ENCODE measurements at regions not wholly inside any gene's neighbourhood (a gene's known extent, or its start where the extent isn't known, plus 50 kb on each side); places are given as distances from the start of the nearest gene placed in this dataset.

DNA sequence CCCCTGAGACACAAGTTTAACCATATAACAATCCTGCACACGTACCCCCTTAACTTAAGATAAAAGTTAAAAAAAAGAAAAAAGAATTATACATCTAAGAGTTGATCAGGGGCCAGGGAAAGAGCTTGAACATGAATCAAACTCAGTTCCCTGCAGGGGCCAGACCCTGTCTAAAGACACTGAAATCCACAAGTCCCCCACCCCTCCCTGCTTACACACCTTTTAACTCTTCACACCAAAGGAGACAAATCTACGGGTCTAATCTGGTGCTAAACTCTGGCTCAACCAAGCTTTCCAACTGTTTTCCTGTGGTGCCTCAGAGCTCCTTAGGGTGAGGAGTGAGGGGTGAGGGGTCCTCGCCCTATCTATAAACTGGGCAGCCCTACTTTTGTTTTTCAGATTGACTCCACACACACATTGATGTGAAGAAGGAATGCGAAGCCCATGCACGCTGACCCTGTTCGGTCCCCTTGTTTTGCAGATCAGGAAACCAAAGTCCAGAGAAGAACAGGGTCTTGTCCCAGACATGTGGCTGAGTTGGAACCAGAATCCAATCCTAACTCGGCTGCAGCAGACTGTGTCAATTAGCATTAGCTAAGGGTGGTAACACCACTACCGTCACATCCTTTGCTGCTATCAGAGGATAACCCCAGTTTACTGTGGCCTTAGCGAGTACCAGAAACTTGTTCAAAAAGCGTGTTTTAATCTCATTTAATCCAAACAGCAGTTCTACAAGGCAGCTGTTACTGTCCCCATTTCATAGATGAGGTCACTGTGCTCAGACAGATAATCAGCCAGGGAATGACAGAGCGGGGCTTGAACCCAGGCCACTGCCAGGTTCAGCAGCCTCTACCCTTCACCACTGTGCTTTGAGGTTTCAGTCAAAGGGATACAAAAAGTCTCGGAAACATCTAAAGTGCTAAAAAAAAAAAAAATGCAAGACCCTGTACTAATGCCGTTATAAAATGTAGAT is 145.2 kb upstream of the SYT13 start:
- TF ChIP-seq, protein P1, sequence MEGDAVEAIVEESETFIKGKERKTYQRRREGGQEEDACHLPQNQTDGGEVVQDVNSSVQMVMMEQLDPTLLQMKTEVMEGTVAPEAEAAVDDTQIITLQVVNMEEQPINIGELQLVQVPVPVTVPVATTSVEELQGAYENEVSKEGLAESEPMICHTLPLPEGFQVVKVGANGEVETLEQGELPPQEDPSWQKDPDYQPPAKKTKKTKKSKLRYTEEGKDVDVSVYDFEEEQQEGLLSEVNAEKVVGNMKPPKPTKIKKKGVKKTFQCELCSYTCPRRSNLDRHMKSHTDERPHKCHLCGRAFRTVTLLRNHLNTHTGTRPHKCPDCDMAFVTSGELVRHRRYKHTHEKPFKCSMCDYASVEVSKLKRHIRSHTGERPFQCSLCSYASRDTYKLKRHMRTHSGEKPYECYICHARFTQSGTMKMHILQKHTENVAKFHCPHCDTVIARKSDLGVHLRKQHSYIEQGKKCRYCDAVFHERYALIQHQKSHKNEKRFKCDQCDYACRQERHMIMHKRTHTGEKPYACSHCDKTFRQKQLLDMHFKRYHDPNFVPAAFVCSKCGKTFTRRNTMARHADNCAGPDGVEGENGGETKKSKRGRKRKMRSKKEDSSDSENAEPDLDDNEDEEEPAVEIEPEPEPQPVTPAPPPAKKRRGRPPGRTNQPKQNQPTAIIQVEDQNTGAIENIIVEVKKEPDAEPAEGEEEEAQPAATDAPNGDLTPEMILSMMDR (IDR thresholded peaks at IDR 0.05; ENCODE audit: low read length), result no peak
- no peak for TF ChIP-seq EZH2 (optimal IDR thresholded peaks at IDR 0.05; ENCODE audit: low read depth, low read length)
- TF ChIP-seq EZH2phosphoT487 (IDR thresholded peaks at IDR 0.05; ENCODE audit: low read length), result no peak

Data from MM.1S (cell line).